ENCODE measurements at regions not wholly inside any gene's neighbourhood (a gene's known extent, or its start where the extent isn't known, plus 50 kb on each side); places are given as distances from the start of the nearest gene placed in this dataset.

DNA sequence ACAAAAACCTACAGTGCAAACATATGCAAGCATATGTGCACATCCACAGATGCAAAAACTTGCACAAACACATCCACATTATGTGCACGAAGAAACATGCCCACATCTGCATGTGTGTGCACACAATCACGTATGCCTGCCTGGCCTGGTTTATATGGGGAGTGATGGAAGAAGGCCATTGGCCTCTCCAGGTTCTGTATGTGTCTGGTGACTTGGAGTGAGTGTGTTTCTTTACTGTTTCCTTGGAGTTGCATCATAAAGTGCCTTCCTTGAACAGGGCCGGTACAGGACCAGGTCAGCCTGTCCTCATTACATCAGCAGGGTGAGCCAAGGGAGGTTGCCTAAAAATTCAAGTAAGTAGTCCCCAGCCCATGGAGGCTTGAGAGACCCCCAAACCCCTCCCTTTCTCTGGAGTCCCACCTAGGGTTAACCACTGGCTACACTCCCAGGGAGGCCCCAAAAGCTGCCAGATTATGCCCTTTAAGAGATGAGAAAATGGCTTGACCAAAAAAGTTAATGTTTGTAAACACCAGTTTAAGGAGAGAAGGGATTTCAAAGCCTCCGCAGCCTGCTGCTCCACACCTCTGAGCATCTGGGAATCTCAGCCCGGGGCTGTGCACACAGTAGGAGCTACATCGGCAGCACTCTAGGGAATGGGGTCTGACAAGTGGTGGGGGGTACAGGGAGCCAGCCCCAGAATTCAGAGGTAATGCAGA, 140.8 kb downstream of the VEGFA start (continued):
- TF ChIP-seq FOXO4 (CRISPR knock-in tag; IDR thresholded peaks at IDR 0.05) = no peak
- TF ChIP-seq MCM7 (IDR thresholded peaks at IDR 0.05) = no peak
- no peak for TF ChIP-seq ZNF121 (CRISPR knock-in tag; conservative IDR thresholded peaks at IDR 0.05)
- TF ChIP-seq NR0B1 (IDR thresholded peaks at IDR 0.05; ENCODE audit: partially characterized antibody) = no peak
- TF ChIP-seq SNAPC5 (CRISPR knock-in tag; IDR thresholded peaks at IDR 0.05) = no peak
- TF ChIP-seq, protein P1, sequence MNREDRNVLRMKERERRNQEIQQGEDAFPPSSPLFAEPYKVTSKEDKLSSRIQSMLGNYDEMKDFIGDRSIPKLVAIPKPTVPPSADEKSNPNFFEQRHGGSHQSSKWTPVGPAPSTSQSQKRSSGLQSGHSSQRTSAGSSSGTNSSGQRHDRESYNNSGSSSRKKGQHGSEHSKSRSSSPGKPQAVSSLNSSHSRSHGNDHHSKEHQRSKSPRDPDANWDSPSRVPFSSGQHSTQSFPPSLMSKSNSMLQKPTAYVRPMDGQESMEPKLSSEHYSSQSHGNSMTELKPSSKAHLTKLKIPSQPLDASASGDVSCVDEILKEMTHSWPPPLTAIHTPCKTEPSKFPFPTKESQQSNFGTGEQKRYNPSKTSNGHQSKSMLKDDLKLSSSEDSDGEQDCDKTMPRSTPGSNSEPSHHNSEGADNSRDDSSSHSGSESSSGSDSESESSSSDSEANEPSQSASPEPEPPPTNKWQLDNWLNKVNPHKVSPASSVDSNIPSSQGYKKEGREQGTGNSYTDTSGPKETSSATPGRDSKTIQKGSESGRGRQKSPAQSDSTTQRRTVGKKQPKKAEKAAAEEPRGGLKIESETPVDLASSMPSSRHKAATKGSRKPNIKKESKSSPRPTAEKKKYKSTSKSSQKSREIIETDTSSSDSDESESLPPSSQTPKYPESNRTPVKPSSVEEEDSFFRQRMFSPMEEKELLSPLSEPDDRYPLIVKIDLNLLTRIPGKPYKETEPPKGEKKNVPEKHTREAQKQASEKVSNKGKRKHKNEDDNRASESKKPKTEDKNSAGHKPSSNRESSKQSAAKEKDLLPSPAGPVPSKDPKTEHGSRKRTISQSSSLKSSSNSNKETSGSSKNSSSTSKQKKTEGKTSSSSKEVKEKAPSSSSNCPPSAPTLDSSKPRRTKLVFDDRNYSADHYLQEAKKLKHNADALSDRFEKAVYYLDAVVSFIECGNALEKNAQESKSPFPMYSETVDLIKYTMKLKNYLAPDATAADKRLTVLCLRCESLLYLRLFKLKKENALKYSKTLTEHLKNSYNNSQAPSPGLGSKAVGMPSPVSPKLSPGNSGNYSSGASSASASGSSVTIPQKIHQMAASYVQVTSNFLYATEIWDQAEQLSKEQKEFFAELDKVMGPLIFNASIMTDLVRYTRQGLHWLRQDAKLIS (CRISPR knock-in tag; IDR thresholded peaks at IDR 0.05) = peak; percentile 62; the same call in 1 of the 2 replicates
- TF ChIP-seq KDM2B (CRISPR knock-in tag; IDR thresholded peaks at IDR 0.05) = no peak
- TF ChIP-seq, protein P2, sequence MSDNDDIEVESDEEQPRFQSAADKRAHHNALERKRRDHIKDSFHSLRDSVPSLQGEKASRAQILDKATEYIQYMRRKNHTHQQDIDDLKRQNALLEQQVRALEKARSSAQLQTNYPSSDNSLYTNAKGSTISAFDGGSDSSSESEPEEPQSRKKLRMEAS (CRISPR knock-in tag; IDR thresholded peaks at IDR 0.05) = no peak
- TF ChIP-seq, protein P3, sequence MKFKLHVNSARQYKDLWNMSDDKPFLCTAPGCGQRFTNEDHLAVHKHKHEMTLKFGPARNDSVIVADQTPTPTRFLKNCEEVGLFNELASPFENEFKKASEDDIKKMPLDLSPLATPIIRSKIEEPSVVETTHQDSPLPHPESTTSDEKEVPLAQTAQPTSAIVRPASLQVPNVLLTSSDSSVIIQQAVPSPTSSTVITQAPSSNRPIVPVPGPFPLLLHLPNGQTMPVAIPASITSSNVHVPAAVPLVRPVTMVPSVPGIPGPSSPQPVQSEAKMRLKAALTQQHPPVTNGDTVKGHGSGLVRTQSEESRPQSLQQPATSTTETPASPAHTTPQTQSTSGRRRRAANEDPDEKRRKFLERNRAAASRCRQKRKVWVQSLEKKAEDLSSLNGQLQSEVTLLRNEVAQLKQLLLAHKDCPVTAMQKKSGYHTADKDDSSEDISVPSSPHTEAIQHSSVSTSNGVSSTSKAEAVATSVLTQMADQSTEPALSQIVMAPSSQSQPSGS (CRISPR knock-in tag; IDR thresholded peaks at IDR 0.05) = no peak
- TF ChIP-seq EHMT2 (IDR thresholded peaks at IDR 0.05) = no peak
- peak; percentile 84 for TF ChIP-seq SMAD3 (CRISPR knock-in tag; conservative IDR thresholded peaks at IDR 0.05)
- TF ChIP-seq SMARCB1 (IDR thresholded peaks at IDR 0.05; ENCODE audit: insufficient read length, low read depth) = no peak

Measured in K562 (cell line).